ENCODE measurements at regions not wholly inside any gene's neighbourhood (a gene's known extent, or its start where the extent isn't known, plus 50 kb on each side); places are given as distances from the start of the nearest gene placed in this dataset.

- TF ChIP-seq PKNOX1 (IDR thresholded peaks at IDR 0.05) = no peak
- no peak for TF ChIP-seq FOXA1 (IDR thresholded peaks at IDR 0.05)
- TF ChIP-seq FOXM1 (IDR thresholded peaks at IDR 0.05; ENCODE audit: borderline replicate concordance) = no peak
- no peak for TF ChIP-seq SP1 (IDR thresholded peaks at IDR 0.05)
- TF ChIP-seq TARDBP (IDR thresholded peaks at IDR 0.05) = no peak
- no peak for TF ChIP-seq SUZ12 (IDR thresholded peaks at IDR 0.05)
- no peak for TF ChIP-seq CTBP1 (IDR thresholded peaks at IDR 0.05; ENCODE audit: borderline replicate concordance)
- TF ChIP-seq ARNT (IDR thresholded peaks at IDR 0.05) = no peak
- no peak for TF ChIP-seq HDGF (IDR thresholded peaks at IDR 0.05; ENCODE audit: borderline replicate concordance)
- TF ChIP-seq BHLHE40 (IDR thresholded peaks at IDR 0.05; ENCODE audit: borderline replicate concordance) = no peak
- no peak for TF ChIP-seq NFRKB (IDR thresholded peaks at IDR 0.05)
- no peak for TF ChIP-seq FOXK2 (IDR thresholded peaks at IDR 0.05)
- TF ChIP-seq LEF1 (IDR thresholded peaks at IDR 0.05; ENCODE audit: borderline replicate concordance) = no peak
- no peak for TF ChIP-seq L3MBTL2 (conservative IDR thresholded peaks at IDR 0.05)
Measured at GRCh38 chr13:87169337-87169736, 501.8 kb upstream of the SLITRK5 start.
